ENCODE measurements at regions not wholly inside any gene's neighbourhood (a gene's known extent, or its start where the extent isn't known, plus 50 kb on each side); places are given as distances from the start of the nearest gene placed in this dataset.
A peak's percentile ranks its signal among the peaks of the same experiment; 100 is the strongest.
"Not testable (repeated sequence)": the region's sequence is repeated elsewhere in the genome, so short reads cannot be mapped to it uniquely, and the experiment has no call there.

GRCh38 chr5:91315701-91316100 lies 67.4 kb downstream of the ARRDC3 start:
- no peak for DNase-seq (ENCODE audit: low read depth, low spot score)
- TF ChIP-seq, protein P1, sequence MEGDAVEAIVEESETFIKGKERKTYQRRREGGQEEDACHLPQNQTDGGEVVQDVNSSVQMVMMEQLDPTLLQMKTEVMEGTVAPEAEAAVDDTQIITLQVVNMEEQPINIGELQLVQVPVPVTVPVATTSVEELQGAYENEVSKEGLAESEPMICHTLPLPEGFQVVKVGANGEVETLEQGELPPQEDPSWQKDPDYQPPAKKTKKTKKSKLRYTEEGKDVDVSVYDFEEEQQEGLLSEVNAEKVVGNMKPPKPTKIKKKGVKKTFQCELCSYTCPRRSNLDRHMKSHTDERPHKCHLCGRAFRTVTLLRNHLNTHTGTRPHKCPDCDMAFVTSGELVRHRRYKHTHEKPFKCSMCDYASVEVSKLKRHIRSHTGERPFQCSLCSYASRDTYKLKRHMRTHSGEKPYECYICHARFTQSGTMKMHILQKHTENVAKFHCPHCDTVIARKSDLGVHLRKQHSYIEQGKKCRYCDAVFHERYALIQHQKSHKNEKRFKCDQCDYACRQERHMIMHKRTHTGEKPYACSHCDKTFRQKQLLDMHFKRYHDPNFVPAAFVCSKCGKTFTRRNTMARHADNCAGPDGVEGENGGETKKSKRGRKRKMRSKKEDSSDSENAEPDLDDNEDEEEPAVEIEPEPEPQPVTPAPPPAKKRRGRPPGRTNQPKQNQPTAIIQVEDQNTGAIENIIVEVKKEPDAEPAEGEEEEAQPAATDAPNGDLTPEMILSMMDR (IDR thresholded peaks at IDR 0.05; ENCODE audit: insufficient read depth, low read length, missing control alignments) = no peak
- H3K4me3 ChIP-seq (ENCODE audit: low read depth, low read length) = no peak overlapping the region
- ChIA-PET POLR2A (interaction anchor here (0.6 kb wide), 1 partner anchor 34 kb away, joined by 3 read pairs; no protein-coding TSS in a partner anchor), CTCF (interaction anchor here (1.5 to 2.7 kb wide), 2 partner anchors 9 to 70 kb away, joined by 4 to 11 read pairs; no protein-coding TSS in a partner anchor)

DNA sequence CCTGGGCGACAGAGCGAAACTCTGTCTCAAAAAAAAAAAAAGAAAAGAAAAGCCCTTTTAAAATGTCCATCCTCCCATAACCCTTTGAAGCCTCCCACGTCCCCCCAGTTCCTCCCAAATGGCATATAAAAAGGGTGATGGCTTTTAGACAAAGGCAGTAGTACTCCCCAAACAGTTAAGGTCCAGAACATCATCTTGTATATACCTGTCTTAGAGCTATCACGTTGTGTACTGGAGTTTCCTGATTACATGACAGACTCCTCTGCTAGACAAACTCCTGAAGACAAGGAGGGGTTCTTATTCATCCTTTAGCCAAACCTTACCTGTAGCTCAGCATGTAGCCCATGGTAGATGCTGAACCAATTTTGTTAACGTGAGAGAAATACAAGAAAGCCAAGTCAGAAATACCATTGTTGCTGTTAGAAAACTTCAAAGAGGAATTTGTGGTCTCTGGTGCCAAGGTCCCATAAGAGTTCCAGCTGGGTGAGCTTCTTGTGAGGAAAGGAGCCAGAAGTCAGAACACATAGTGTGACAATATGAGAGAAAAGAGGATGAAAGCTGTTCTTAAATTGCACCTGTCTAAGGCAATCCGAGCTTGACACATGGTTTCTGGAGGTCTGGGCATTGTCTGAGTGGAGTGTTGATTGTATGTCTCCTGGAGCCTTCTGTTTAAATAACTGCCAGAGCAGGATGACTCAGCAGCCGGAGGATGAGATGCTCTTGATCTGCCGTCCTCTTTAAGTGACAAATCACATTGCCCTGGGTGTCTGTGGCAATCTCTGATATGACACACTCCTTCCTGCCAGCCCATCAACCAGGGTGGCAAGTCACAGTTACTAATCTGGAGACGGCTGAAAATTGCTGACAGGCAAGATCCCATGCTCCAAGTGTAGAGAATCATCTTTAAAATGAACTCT lies 69.1 kb downstream of the ARRDC3 start:
- no peak overlapping the region for H3K4me3 ChIP-seq (ENCODE audit: low read depth, low read length)
- ChIA-PET CTCF (interaction anchor here (2.7 kb wide), 1 partner anchor 72 kb away, joined by 11 read pairs; no protein-coding TSS in a partner anchor), POLR2A (interaction anchor here (0.9 kb wide), 1 partner anchor 33 kb away, joined by 4 read pairs; no protein-coding TSS in a partner anchor)
- TF ChIP-seq, protein P1 (IDR thresholded peaks at IDR 0.05; ENCODE audit: insufficient read depth, low read length, missing control alignments) = no peak
- DNase-seq (ENCODE audit: low read depth, low spot score) = peak; percentile 77

- TF ChIP-seq, protein P1 (IDR thresholded peaks at IDR 0.05; ENCODE audit: insufficient read depth, low read length, missing control alignments) = no peak
- ChIA-PET CTCF (interaction anchor here (1.0 to 2.7 kb wide), 2 partner anchors 11 to 124 kb away, joined by 3 to 17 read pairs; no protein-coding TSS in a partner anchor), POLR2A (interaction anchor here (2.1 kb wide), 2 partner anchors 68 to 70 kb away, joined by 5 read pairs; partner anchors contain the start of gene ARRDC3)
- no peak overlapping the region for H3K4me3 ChIP-seq (ENCODE audit: low read depth, low read length)
- no peak for DNase-seq (ENCODE audit: low read depth, low spot score)
Observed at GRCh38 chr5:91312698-91313097, 70.4 kb downstream of the ARRDC3 start.

- DNase-seq (ENCODE audit: low read depth, low spot score) = peak; percentile 97
- TF ChIP-seq, protein P1 (IDR thresholded peaks at IDR 0.05; ENCODE audit: insufficient read depth, low read length, missing control alignments) = no peak
- CTCF ChIA-PET = interaction anchor here (0.9 to 2.7 kb wide), 3 partner anchors 10 to 123 kb away, joined by 3 to 17 read pairs (median 3); no protein-coding TSS in a partner anchor
- no peak overlapping the region for H3K4me3 ChIP-seq (ENCODE audit: low read depth, low read length)
- POLR2A ChIA-PET = interaction anchor here (1.4 to 2.1 kb wide), 3 partner anchors 31 to 71 kb away, joined by 5 to 8 read pairs (median 5); partner anchors contain the start of gene ARRDC3
Observed at GRCh38 chr5:91311697-91312501, 71.2 kb downstream of the ARRDC3 start.

DNA sequence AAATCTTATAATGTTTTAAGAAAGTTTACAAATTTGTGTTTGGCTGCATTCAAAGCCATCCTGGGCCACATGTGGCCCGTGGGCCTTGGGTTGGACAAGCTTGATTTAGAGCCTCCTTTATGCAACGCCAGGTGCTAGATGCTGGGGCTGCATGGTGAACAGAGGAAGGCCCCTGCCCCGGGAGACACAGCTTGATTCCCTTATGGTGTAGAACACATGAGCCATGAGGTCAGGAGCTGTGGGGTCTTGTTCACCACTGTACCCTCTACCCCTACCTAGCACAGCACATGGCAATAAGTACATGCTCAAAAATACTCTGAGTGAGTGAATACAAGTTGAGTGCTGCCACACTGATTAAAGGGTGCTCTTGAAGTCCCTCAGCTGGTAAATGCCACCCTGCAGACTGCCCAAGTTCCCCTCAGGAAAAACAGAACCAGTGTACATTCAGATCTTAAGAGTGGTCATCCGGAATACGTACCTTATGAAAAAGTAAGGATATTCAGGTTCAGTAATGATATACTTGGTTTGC lies 71.9 kb downstream of the ARRDC3 start:
- POLR2A ChIA-PET = interaction anchor here (1.4 to 2.1 kb wide), 3 partner anchors 31 to 72 kb away, joined by 5 to 8 read pairs (median 5); partner anchors contain the start of gene ARRDC3

DNA sequence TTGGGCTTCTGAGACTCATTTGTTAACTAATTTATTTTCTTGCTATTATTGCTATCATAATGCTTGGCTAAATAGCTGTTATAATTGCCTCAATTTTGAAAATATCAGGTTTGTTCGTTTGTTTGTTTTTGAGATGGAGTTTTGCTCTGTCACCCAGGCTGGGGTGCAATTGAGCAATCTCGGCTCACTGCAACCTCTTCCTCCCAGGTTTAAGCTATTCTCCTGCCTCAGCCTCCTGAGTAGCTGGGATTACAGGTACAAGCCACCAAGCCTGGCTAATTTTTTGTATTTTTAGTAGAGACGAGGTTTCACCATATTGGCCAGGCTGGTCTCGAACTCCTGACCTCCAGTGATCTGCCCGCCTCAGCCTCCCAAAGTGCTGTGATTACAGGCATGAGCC lies 75.0 kb downstream of the ARRDC3 start:
- CTCF ChIA-PET; POLR2A ChIA-PET; DNase-seq (ENCODE audit: low read depth, low spot score); H3K4me3 ChIP-seq (ENCODE audit: low read depth, low read length): not testable (repeated sequence)

More for the DNA sequence above, 71.9 kb downstream of the ARRDC3 start:
- H3K4me3 ChIP-seq (ENCODE audit: low read depth, low read length) = no peak overlapping the region
- CTCF ChIA-PET = interaction anchor here (0.7 to 2.7 kb wide), 3 partner anchors 9 to 92 kb away, joined by 3 to 17 read pairs (median 3); no protein-coding TSS in a partner anchor
- TF ChIP-seq, protein P1 (IDR thresholded peaks at IDR 0.05; ENCODE audit: insufficient read depth, low read length, missing control alignments) = no peak
- DNase-seq (ENCODE audit: low read depth, low spot score) = no peak
